Right lobe of liver (tissue), 4 donors: ENCODE measurements at regions not wholly inside any gene's neighbourhood (a gene's known extent, or its start where the extent isn't known, plus 50 kb on each side); places are given as distances from the start of the nearest gene placed in this dataset.

Experiments used
- POLR2A ChIP-seq: fragments of 450-650 bp; IDR thresholded peaks from one replicate; pipeline ENCODE4 v1.6.1; 2017; ENCODE audit warnings: antibody characterized with exemption, mild to moderate bottlenecking
- TF ChIP-seq, protein P1 (sequence below), 4 donors: fragments of 200-600 bp in 3 of 4; fragments of 450-650 bp in 1 of 4; IDR thresholded peaks; one replicate each; pipeline versions ENCODE4 v1.5.1 to v1.8.0; 2016 to 2022; ENCODE audit warnings: antibody characterized with exemption in 4 of 4, mild to moderate bottlenecking in 2 of 4
- donor health status: DM: no; HTN: no; CAD: no.
- donor health status: DM: no; HTN: no; CAD: no.
- donor health status: DM: no; HTN: yes; CAD: no.

GRCh38 chr5:20223451-20223850 is 235.5 kb upstream of the CDH18 start:
- TF ChIP-seq POLR2A, result no peak
- TF ChIP-seq, protein P1, sequence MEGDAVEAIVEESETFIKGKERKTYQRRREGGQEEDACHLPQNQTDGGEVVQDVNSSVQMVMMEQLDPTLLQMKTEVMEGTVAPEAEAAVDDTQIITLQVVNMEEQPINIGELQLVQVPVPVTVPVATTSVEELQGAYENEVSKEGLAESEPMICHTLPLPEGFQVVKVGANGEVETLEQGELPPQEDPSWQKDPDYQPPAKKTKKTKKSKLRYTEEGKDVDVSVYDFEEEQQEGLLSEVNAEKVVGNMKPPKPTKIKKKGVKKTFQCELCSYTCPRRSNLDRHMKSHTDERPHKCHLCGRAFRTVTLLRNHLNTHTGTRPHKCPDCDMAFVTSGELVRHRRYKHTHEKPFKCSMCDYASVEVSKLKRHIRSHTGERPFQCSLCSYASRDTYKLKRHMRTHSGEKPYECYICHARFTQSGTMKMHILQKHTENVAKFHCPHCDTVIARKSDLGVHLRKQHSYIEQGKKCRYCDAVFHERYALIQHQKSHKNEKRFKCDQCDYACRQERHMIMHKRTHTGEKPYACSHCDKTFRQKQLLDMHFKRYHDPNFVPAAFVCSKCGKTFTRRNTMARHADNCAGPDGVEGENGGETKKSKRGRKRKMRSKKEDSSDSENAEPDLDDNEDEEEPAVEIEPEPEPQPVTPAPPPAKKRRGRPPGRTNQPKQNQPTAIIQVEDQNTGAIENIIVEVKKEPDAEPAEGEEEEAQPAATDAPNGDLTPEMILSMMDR (IDR thresholded peaks at IDR 0.05), result no peak
